NB4 (cell line): ENCODE measurements at regions not wholly inside any gene's neighbourhood (a gene's known extent, or its start where the extent isn't known, plus 50 kb on each side); places are given as distances from the start of the nearest gene placed in this dataset.

ENCODE experiments used
- DNase-seq: peaks from one replicate; pipeline ENCODE4 v3.0.0; 2010; ENCODE audit warnings: low read depth
- H3K4me3 ChIP-seq: one replicate; pipeline ENCODE4 v1.5.1; 2011; ENCODE audit warnings: mild to moderate bottlenecking, low read depth, low read length, moderate library complexity
- CTCF ChIP-seq: IDR thresholded peaks from one replicate; pipeline ENCODE4 v1.5.1; 2012; ENCODE audit warnings: low read depth, low read length
- MAX ChIP-seq: IDR thresholded peaks from 2 replicates; pipeline ENCODE4 v1.6.1; 2011; ENCODE audit warnings: low read depth, low read length
- MYC ChIP-seq: IDR thresholded peaks from 2 replicates; pipeline ENCODE4 v1.6.1; 2011; ENCODE audit warnings: low read depth, low read length
- POLR2A ChIP-seq: IDR thresholded peaks from 2 replicates; pipeline ENCODE4 v1.6.1; 2011; ENCODE audit warnings: mild to moderate bottlenecking; ENCODE audit not compliant: insufficient read length; ENCODE audit errors: extremely low read depth

GRCh38 chr14:22039938-22040780, 366.5 kb upstream of the OR4E1 start:
- peak; percentile 23 for DNase-seq
- TF ChIP-seq CTCF (peak; percentile 63), POLR2A (no peak)
- no peak overlapping the region for H3K4me3 ChIP-seq

GRCh38 chr14:22036541-22037239, 363.1 kb upstream of the OR4E1 start:
- no peak for DNase-seq
- no peak overlapping the region for H3K4me3 ChIP-seq
- TF ChIP-seq POLR2A (no peak), MAX (no peak), MYC (no peak), CTCF (no peak)

- DNase-seq = no peak
- H3K4me3 ChIP-seq = no peak overlapping the region
- TF ChIP-seq MYC (no peak), MAX (no peak), CTCF (no peak), POLR2A (no peak)
Observed at GRCh38 chr14:22026527-22026926, 352.9 kb upstream of the OR4E1 start.

- no peak for DNase-seq
- TF ChIP-seq MAX (no peak), CTCF (no peak), POLR2A (no peak)
- H3K4me3 ChIP-seq = no peak overlapping the region
Observed at GRCh38 chr14:22025879-22026278, 352.3 kb upstream of the OR4E1 start.

- DNase-seq = no peak
- H3K4me3 ChIP-seq = no peak overlapping the region
- TF ChIP-seq MYC (no peak), MAX (no peak), CTCF (no peak), POLR2A (no peak)
Observed at GRCh38 chr14:22024137-22024536, 350.5 kb upstream of the OR4E1 start.
